Tongue (tissue), 1 donor: ENCODE measurements at regions not wholly inside any gene's neighbourhood (a gene's known extent, or its start where the extent isn't known, plus 50 kb on each side); places are given as distances from the start of the nearest gene placed in this dataset.

Source experiments
- DNase-seq: peaks from one replicate; pipeline ENCODE4 v3.0.0-alpha.2; 2015

GRCh38 chr5:153135411-153135810 lies 355.1 kb upstream of the GRIA1 start:
- no peak for DNase-seq

GRCh38 chr5:153136910-153137614 lies 353.4 kb upstream of the GRIA1 start:
- DNase-seq, result no peak

- DNase-seq, result peak; percentile 20
Observed at GRCh38 chr5:153147891-153148623, 342.4 kb upstream of the GRIA1 start.

- no peak for DNase-seq
Observed at GRCh38 chr5:153148624-153148976, 341.9 kb upstream of the GRIA1 start.

- DNase-seq, result no peak
Observed at GRCh38 chr5:153151558-153151957, 338.9 kb upstream of the GRIA1 start.

GRCh38 chr5:153153086-153153485 lies 337.4 kb upstream of the GRIA1 start:
- DNase-seq, result no peak

- no peak for DNase-seq
Observed at GRCh38 chr5:153157156-153157555, 333.3 kb upstream of the GRIA1 start.

- DNase-seq, result no peak
Observed at GRCh38 chr5:153158608-153159007, 331.9 kb upstream of the GRIA1 start.

- DNase-seq, result no peak
Observed at GRCh38 chr5:153159616-153160015, 330.9 kb upstream of the GRIA1 start.

- no peak for DNase-seq
Observed at GRCh38 chr5:153168241-153168640, 322.2 kb upstream of the GRIA1 start.

- DNase-seq, result no peak
Observed at GRCh38 chr5:153187503-153187902, 303.0 kb upstream of the GRIA1 start.

GRCh38 chr5:153206361-153206760 lies 284.1 kb upstream of the GRIA1 start:
- no peak for DNase-seq

GRCh38 chr5:153209016-153209415 lies 281.5 kb upstream of the GRIA1 start:
- no peak for DNase-seq

- DNase-seq, result no peak
Observed at GRCh38 chr5:153209687-153210086, 280.8 kb upstream of the GRIA1 start.

- DNase-seq, result no peak
Observed at GRCh38 chr5:153211076-153211475, 279.4 kb upstream of the GRIA1 start.

- no peak for DNase-seq
Observed at GRCh38 chr5:153212471-153212870, 278.0 kb upstream of the GRIA1 start.

GRCh38 chr5:153222936-153223335 lies 267.5 kb upstream of the GRIA1 start:
- no peak for DNase-seq

- DNase-seq, result no peak
Observed at GRCh38 chr5:153223376-153223775, 267.1 kb upstream of the GRIA1 start.

GRCh38 chr5:153224651-153225050 lies 265.8 kb upstream of the GRIA1 start:
- no peak for DNase-seq

GRCh38 chr5:153233933-153234332 lies 256.5 kb upstream of the GRIA1 start:
- DNase-seq, result no peak

GRCh38 chr5:153236319-153236718 lies 254.2 kb upstream of the GRIA1 start:
- DNase-seq, result no peak

GRCh38 chr5:153237671-153238332 lies 252.7 kb upstream of the GRIA1 start:
- DNase-seq, result no peak

- no peak for DNase-seq
Observed at GRCh38 chr5:153257381-153257780, 233.1 kb upstream of the GRIA1 start.

- no peak for DNase-seq
Observed at GRCh38 chr5:153258469-153258868, 232.0 kb upstream of the GRIA1 start.
